ENCODE measurements at regions not wholly inside any gene's neighbourhood (a gene's known extent, or its start where the extent isn't known, plus 50 kb on each side); places are given as distances from the start of the nearest gene placed in this dataset.

DNA sequence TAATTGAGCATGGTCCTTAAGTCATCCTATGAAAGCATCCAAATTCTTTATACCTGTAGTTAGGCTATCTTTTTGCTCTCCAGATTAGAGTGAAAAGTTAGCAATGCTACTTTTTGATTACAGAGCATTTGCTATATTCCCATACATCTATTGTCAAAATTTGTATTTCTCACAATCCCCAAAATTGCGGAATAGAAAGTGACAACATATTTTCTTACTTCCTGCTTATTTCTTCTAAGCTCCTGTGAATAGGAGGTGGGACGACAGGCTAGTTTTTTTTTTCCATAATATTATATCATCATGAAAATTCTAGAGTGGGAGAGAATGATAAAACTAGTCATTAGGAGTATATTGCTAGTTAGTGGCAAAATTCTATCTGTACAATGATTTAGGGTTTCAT is 264.0 kb upstream of the DPYD start:
- ATAC-seq (no peak), DNase-seq (ENCODE audit: low spot score in 2 of 2) (no peak)
- H3K9me3 Mint-ChIP-seq = no peaks in the 10 kb centered on the region
- no peaks in the 10 kb centered on the region for H3K4me1 Mint-ChIP-seq
- H3K36me3 Mint-ChIP-seq = no peaks in the 10 kb centered on the region
- H3K4me3 Mint-ChIP-seq = no peak overlapping the region
- no peak overlapping the region for H3K27ac Mint-ChIP-seq

DNA sequence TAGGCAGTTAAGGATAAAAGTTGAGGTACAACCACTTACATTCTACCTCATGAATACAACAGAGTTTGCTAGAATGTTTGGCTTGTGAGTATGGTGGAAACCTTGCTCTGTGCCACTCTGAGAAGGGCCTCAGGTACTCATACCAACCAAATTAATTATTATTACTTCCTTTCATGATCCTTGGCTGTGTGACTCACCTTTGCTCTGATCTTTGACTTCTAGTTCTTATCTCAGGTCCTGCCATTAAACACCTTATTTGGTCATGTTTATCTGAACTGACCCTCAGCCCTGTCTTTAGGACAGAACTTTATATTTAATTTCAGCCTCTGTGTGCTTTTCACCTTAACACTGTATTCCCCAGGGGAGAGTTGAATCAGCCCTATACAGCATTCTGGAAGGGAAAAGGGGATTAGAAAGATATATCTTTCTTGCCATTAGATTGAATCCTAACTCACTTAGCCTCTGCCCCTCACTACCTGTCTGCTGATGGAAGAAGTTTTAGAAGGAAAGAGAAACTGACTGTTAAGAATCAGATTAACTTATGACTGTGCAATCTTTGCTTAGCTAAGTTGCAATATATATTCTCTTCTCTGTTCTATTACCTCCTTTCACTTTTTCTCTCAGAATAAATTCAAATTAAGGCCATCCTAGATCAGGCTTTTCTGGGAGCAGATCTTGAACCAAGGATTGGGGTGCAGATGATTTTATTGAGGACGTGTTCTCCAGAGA is 260.4 kb upstream of the DPYD start:
- Mint-ChIP-seq H3K4me3 (no peak overlapping the region), H3K36me3 (no peaks in the 10 kb centered on the region), H3K27ac (no peak overlapping the region), H3K4me1 (no peaks in the 10 kb centered on the region), H3K9me3 (no peaks in the 10 kb centered on the region)
- DNase-seq (ENCODE audit: low spot score in 2 of 2) = no peak
- no peak for ATAC-seq

DNA sequence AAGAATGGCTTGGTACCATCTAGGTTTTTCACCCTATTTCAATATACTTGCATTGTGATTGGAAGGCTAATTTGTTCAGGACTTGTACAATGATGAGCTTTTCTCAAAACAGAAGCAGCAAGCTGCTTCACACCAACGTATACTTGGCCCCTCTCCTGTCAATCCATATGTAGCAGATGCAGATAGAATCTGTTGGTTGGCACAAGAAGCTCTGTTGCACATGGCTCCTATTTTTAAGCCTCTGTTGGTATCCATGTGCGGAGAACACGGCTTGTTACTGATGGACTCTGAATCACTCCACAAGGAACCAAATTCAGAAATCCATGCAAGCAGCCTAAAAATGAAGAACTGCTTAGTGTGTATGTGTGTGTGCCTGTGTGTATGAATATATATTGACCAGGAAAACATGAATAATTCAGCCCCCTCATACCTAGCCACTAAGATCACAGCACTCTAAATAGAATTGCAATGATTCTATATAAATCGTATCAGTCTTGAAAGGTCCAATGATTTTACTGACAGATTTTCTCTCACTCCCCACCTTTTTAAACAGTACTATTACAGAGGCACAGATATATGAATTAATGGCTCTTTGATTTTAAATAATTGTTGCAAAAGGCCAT is 258.4 kb upstream of the DPYD start:
- Mint-ChIP-seq H3K9me3 (no peaks in the 10 kb centered on the region), H3K4me1 (no peaks in the 10 kb centered on the region), H3K4me3 (no peak overlapping the region), H3K36me3 (no peaks in the 10 kb centered on the region), H3K27ac (no peak overlapping the region)
- no peak for DNase-seq (ENCODE audit: low spot score in 2 of 2)
- ATAC-seq = no peak

DNA sequence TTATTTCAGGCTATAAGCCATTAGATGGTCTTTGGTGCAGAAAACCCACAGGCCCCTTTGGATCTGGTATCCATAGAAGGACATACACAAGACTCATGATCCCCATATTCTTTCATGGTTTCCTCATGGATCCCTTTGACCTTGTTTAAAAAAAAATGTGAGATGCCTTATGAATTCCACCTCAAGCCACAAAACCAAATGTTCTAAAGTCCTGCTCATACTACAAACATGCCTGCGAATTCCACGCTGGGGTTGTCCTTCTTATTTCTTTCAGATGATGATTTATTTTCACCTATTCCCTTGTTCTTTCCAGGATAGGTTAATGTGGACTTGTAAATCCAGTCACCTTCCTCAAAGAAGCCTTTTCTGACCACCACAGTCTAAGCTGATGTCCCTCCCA is 256.9 kb upstream of the DPYD start:
- H3K4me3 Mint-ChIP-seq = no peak overlapping the region
- H3K36me3 Mint-ChIP-seq = no peaks in the 10 kb centered on the region
- no peak for DNase-seq (ENCODE audit: low spot score in 2 of 2)
- no peaks in the 10 kb centered on the region for H3K9me3 Mint-ChIP-seq
- H3K4me1 Mint-ChIP-seq = no peaks in the 10 kb centered on the region
- no peak for ATAC-seq
- no peak overlapping the region for H3K27ac Mint-ChIP-seq

DNA sequence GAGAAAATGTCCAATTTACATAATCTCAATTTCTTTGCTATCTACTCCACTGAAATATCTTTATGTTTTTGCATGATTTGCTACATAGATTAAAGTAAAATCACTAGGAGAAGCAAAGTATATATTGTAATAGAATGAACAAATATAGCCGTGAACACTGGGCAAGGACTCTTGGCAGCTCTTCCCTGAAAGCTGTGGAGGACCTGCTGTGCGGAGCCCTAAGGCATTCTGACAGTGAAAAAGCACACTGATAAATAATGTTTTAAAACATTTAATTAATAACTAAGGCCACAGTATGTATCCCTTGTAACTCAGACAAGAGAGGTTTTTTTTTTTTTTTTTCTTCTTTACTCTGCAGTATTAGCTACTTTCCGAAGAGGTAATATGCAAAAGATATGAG is 256.1 kb upstream of the DPYD start:
- DNase-seq (ENCODE audit: low spot score in 2 of 2) = no peak
- Mint-ChIP-seq H3K4me1 (no peaks in the 10 kb centered on the region), H3K9me3 (no peaks in the 10 kb centered on the region), H3K36me3 (no peaks in the 10 kb centered on the region), H3K27ac (no peak overlapping the region), H3K4me3 (no peak overlapping the region)
- ATAC-seq = no peak

DNA sequence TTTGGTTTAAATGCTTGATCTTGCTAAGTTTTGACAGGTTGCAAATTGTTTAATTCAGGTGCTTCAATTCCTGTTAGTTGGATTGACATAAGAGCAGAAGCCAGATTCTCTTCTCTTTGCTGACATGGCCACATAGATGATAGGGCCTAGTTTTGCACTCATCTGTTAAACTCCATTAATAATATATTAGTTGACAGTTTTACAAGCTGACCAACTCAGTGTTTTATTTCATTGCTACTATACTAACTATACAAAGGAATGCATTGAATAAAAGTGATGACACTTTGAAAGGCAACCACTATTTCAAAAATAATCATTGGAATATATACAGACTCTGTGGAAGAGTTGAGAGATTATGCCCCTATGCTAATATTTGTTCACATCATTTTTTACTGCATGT is 255.6 kb upstream of the DPYD start:
- no peaks in the 10 kb centered on the region for H3K36me3 Mint-ChIP-seq
- no peak overlapping the region for H3K27ac Mint-ChIP-seq
- no peaks in the 10 kb centered on the region for H3K4me1 Mint-ChIP-seq
- ATAC-seq (no peak), DNase-seq (ENCODE audit: low spot score in 2 of 2) (no peak)
- no peaks in the 10 kb centered on the region for H3K9me3 Mint-ChIP-seq
- H3K4me3 Mint-ChIP-seq = no peak overlapping the region

DNA sequence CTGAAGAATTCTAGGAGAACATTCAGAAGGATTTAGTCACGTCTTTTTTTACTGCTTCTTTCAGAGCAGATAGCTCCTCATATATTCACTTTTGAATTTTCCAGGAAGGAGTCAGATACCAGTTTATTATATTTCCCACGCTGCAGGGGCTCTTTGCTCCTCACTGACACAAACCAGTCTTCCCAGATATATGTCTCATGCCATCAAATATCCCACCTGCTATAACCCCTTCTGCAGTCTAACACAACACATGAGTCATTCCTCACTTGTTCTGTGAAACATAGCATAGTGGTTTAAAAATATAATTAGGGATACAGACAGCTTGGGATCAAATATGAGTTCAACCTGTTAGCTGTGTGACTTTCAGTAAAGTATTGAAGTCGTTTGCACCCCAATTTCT is 251.7 kb upstream of the DPYD start:
- no peaks in the 10 kb centered on the region for H3K36me3 Mint-ChIP-seq
- H3K9me3 Mint-ChIP-seq = no peaks in the 10 kb centered on the region
- no peak for DNase-seq (ENCODE audit: low spot score in 2 of 2)
- ATAC-seq = no peak
- H3K27ac Mint-ChIP-seq = no peak overlapping the region
- no peaks in the 10 kb centered on the region for H3K4me1 Mint-ChIP-seq
- no peak overlapping the region for H3K4me3 Mint-ChIP-seq

DNA sequence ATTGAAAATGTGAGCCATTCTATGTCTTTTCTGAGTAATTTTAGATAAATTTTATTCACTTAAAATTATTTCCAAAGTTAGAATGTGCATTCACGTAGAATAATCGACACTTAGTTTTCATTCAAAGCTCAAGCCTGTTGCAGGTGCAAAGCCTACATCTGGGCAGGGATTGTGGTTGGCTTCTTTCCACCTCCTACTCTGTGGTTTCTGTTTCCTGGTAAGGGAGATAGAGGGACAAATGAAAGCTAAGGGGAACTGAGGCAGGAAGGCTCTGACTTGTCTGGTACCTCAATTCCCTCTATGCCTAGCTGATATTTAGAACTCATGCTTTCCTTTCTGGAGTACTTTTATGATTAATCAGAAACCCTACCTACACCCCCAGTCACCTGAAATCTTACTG is 251.2 kb upstream of the DPYD start:
- no peak overlapping the region for H3K27ac Mint-ChIP-seq
- ATAC-seq (no peak), DNase-seq (ENCODE audit: low spot score in 2 of 2) (no peak)
- no peaks in the 10 kb centered on the region for H3K9me3 Mint-ChIP-seq
- no peak overlapping the region for H3K4me3 Mint-ChIP-seq
- no peaks in the 10 kb centered on the region for H3K4me1 Mint-ChIP-seq
- H3K36me3 Mint-ChIP-seq = no peaks in the 10 kb centered on the region

DNA sequence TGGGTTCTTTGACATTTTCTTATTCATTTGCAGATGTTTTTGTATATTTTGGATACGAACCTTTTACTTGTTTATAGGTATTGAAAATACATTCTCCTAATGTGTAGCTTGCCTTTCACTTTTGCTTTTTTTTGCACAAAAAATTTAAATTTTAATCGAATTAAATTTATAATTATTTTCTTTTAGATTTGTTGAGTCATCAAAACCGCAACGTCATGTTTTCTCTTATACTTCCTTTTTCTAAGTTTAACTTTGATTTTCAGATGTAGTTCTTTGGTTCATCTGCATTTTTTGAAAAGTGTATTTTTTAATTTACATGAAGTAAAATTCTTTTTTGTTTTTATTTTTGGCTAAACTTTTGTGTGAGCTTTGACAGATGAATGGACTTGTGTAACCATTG is 243.7 kb upstream of the DPYD start:
- no peak for DNase-seq (ENCODE audit: low spot score in 2 of 2)
- Mint-ChIP-seq H3K27ac (no peak overlapping the region), H3K9me3 (no peaks in the 10 kb centered on the region), H3K4me1 (no peaks in the 10 kb centered on the region), H3K36me3 (no peaks in the 10 kb centered on the region), H3K4me3 (no peak overlapping the region)
- ATAC-seq = no peak

DNA sequence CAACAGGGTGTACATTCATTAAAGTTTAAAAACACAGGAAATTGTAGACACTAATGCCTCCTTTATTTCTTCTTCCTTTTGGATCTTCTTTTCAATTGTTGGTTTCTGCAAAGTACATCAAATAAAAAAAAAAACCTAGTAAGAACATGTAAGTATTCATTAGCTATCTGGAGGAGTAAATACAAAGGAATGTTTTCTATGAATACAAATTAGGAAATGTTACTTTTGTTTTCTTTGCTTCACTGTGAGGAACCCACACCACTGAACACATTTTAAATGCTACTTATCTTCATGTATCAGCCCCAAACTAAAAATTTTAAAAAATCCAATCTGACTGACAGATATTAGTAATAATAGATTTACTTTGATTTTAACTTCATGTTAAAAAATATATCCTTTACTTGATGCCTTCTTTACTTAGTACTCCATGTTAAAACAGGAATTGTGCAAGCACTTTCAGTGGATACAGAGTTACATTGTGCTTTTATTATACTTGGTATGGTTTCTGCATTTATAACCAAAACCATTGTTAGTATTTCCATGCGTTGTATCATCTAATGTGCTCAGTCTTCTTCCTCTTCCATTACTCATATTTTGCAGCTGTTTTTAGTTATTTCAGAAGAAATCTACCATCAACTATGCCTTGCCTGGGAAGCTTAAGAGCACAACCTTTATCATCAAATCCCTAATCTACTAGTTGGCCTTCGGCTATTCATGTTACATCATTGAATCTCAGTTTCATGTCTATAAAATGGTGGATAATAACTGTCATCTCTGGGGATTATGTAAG is 236.9 kb upstream of the DPYD start:
- Mint-ChIP-seq H3K27ac (no peak overlapping the region), H3K4me1 (no peaks in the 10 kb centered on the region), H3K9me3 (no peaks in the 10 kb centered on the region), H3K36me3 (no peaks in the 10 kb centered on the region), H3K4me3 (no peak overlapping the region)
- DNase-seq (ENCODE audit: low spot score in 2 of 2) (no peak), ATAC-seq (no peak)

DNA sequence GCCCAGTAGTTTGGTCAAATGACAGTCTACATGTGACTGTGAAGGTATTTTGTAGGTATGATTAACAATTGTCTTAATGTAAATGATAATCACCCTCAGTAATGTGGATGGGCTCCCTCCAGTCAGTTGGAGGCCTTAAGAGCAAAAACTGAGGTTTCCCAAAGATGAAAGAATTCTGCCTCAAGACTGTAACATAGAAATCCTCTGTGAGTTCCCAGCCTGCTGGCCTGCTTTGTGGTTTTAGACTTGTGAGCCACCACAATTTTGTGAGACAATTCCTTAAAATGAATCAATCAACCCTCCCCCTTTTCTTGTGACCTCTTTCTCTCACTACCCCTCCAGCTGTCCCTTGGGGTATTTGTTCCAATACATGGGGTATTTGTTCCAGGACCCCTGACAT is 226.4 kb upstream of the DPYD start:
- Mint-ChIP-seq H3K36me3 (no peaks in the 10 kb centered on the region), H3K9me3 (peaks cover 14% of the 10 kb centered on the region), H3K4me3 (no peak overlapping the region), H3K4me1 (no peaks in the 10 kb centered on the region), H3K27ac (no peak overlapping the region)
- DNase-seq (ENCODE audit: low spot score in 2 of 2) (no peak), ATAC-seq (no peak)

DNA sequence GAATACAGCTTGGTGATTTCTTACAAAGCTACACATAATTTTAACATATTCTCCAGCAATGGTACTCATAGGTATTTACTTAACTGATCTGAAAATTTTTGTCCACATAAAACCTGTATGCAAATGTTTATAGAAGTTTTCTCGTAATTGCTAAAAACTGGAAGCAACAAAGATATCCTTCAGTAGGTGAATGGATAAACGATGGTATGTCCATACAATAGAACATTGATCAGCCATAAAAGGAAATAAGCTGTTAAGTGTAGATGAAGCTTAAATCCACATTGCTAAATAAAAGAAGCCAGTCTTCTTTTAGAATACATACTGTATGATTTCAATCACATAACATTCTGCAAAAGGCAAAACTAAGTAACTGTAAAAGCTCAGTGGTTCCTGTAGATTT is 224.8 kb upstream of the DPYD start:
- Mint-ChIP-seq H3K9me3 (peaks cover 3% of the 10 kb centered on the region), H3K27ac (no peak overlapping the region), H3K36me3 (no peaks in the 10 kb centered on the region), H3K4me3 (no peak overlapping the region), H3K4me1 (no peaks in the 10 kb centered on the region)
- ATAC-seq (no peak), DNase-seq (ENCODE audit: low spot score in 2 of 2) (no peak)

DNA sequence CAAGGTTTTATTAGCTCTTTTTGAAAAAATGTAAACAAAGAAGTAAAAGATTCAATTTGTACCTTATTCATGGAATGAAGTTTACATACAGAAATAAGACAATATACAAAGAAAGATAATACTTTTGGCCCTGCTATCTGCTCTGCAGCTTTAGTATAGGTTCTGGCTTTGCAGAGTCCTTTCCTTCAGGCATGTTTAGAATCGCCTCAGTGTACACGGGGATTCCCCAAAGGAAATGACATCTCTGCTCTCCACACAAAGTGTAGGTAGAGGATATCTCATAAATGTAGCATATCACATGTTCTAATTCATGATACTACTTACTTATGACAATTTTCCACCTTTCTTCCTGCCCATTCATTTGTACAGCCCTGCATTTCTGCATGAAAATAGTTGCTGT is 222.6 kb upstream of the DPYD start:
- no peak overlapping the region for H3K4me3 Mint-ChIP-seq
- no peak for DNase-seq (ENCODE audit: low spot score in 2 of 2)

DNA sequence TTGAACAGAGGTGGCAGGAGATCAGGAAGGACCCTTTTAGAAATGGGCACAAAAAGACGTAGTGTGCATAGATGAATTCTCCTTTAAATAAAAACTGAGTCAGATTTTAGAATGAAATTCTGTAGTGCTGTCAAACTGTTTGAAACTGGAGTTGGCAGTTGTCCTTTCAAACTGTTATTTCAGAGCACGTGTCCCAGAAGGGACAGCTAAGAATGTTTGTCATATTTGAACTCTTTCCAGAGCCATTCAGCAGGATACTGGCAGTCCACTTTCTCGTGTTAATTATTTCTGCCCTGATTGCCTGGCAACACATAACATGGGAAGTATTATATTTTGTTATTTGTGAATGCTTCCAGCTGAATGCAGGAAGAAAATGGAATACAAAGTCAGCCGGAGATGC is 212.3 kb upstream of the DPYD start:
- Mint-ChIP-seq H3K36me3 (no peaks in the 10 kb centered on the region), H3K27ac (no peak overlapping the region), H3K4me3 (no peak overlapping the region), H3K9me3 (no peaks in the 10 kb centered on the region), H3K4me1 (no peaks in the 10 kb centered on the region)
- no peak for DNase-seq (ENCODE audit: low spot score in 2 of 2)
- no peak for ATAC-seq

More for the DNA sequence above, 222.6 kb upstream of the DPYD start:
- ATAC-seq = no peak
- no peak overlapping the region for H3K27ac Mint-ChIP-seq
- no peaks in the 10 kb centered on the region for H3K4me1 Mint-ChIP-seq
- no peaks in the 10 kb centered on the region for H3K36me3 Mint-ChIP-seq
- no peaks in the 10 kb centered on the region for H3K9me3 Mint-ChIP-seq

DNA sequence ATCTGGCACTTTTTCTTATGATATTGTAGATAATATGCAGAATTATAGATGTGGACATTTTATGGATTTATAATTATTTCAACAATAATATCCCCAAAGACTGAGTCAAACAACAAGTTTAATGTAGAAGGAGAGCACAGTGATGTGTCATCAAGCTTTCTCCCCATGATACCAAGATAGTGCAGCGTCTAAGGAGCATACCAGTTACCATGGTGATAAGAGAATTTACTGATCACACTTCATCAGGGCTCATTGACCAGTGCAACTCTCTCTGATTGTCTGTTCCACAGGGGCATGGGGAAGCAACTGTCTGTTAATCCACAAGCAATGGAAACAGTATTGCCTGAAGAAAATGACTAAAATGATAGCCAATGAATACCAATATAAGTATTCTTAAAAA is 209.6 kb upstream of the DPYD start:
- ATAC-seq (no peak), DNase-seq (ENCODE audit: low spot score in 2 of 2) (no peak)
- Mint-ChIP-seq H3K9me3 (no peaks in the 10 kb centered on the region), H3K4me3 (no peak overlapping the region), H3K27ac (no peak overlapping the region), H3K4me1 (no peaks in the 10 kb centered on the region), H3K36me3 (no peaks in the 10 kb centered on the region)

DNA sequence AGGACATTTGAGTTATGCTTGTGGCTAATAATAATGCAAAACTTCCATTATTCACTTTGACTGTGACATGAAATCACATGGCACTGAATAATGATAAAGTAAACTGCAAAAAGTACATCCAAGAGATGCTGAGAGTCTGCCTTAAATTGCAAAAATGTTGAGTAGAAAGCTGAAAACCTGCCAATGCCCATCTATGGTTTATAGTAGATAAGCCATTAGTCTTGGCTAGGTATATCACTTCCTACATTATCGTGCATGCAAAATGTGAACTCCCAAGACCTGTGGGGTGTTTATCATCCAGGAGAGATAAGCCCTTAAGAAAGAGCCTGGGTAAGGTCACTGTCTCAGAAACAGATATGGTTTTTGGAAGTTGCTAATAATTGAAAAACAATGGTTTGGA is 208.7 kb upstream of the DPYD start:
- ATAC-seq (no peak), DNase-seq (ENCODE audit: low spot score in 2 of 2) (no peak)
- Mint-ChIP-seq H3K4me1 (no peaks in the 10 kb centered on the region), H3K36me3 (no peaks in the 10 kb centered on the region), H3K4me3 (no peak overlapping the region), H3K9me3 (no peaks in the 10 kb centered on the region), H3K27ac (no peak overlapping the region)
